Stimulated activated CD4-positive, alpha-beta T cell treated with anti-CD3 and anti-CD28 coated beads, Interleukin-4, amount 100 ng/mL, for 1 hour (primary cell): ENCODE measurements at regions not wholly inside any gene's neighbourhood (a gene's known extent, or its start where the extent isn't known, plus 50 kb on each side); places are given as distances from the start of the nearest gene placed in this dataset.
"Not testable (repeated sequence)": the region's sequence is repeated elsewhere in the genome, so short reads cannot be mapped to it uniquely, and the experiment has no call there.

Experiments
- DNase-seq: peaks from one replicate; pipeline ENCODE4 v3.0.0-alpha.2; 2020

GRCh38 chr2:196284144-196284844 lies 112.9 kb upstream of the STK17B start:
- DNase-seq = no peak

DNA sequence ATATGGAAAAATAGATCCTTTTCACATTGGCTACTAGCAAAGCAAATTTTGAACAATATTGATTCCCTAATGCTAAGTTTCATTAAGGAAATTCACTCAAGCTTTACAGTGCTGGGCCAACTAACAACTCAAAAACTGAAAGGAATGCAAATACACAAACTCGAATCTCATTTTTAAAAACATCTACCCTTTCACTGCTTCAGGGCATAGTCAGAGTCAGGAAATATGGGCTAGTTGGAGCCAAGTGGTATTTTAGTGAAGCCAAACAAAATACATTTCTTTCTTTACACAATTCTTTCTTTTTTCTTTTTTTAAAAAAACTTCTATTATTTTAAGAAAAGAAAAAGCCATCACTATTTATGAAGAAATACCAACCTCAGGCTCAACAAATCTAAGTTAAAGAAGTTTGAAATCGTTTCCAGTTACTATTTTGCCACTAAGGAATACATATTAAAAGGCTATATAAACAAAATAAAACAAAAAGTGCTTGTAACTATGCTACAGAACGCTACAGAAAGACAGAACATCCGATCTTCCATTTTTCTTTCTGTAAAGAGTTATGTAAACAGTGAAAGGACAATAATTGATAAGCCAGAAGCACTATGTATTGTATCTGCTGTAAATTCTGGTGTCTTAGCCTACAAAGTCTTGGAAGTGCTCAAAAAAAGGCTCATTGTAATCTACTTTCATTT lies 113.6 kb upstream of the STK17B start:
- DNase-seq = no peak

- DNase-seq = no peak
Measured at GRCh38 chr2:196286821-196287220, 115.4 kb upstream of the STK17B start.

DNA sequence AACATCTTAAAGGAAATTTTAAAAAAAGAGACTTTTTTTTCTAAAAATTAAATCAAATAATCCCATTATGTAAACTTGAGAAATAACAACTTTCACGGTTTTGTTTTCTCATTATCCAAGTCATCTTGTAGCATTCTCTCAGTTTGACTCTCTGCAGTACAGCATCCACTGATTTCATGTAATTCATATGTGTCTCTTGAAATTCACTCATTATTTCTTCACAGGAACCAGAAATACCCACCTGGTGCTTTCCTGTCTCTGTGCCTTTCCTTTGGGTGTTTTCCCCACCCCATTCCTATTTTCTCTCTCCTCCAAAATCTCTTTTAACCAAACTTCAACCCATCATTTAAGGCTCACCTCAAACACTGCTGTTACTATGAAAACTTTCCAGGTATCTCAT lies 116.1 kb upstream of the STK17B start:
- DNase-seq = no peak

DNA sequence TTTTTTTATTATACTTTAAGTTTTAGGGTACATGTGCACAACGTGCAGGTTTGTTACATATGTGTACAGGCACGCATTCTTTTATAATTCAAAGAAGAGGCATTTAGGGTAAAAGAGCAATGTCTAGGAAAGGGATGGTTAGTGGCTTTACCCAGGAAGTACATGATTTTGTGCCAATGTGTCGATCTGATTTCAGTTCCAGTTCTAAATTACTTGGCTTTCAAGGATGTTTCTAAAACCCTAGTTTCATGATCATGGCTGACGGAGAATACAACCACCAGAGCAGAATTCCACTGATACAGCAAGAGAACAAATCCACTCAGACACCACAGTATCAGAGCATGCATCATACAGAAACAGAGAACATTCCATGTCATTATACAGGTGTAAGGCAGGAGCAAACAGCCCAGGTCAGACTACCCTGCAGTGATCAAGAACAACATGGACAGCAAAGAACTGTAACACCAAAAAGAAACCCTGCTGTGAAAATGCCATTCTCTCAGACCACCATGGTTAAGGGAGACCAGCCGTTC lies 116.7 kb upstream of the STK17B start:
- no peak for DNase-seq

DNA sequence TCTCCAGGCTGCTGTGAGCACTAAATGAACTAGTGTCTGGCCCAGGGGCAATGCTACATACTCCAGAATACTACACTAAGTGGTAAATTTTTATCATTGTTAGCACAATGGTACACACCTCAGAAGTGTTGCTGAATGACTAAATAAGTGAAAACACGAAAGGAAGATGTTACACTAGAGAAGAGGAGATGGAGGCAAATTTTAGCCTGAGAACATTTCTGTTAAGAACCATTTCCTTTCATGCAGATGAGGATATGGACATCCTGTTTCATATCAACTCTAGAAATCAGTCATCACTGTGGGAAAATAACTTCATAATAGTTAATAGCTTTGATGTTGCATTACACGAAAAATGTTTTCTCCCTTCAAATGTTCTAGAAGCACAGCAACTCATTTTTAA lies 117.6 kb upstream of the STK17B start:
- DNase-seq = no peak

- no peak for DNase-seq
Measured at GRCh38 chr2:196290136-196290535, 118.8 kb upstream of the STK17B start.

DNA sequence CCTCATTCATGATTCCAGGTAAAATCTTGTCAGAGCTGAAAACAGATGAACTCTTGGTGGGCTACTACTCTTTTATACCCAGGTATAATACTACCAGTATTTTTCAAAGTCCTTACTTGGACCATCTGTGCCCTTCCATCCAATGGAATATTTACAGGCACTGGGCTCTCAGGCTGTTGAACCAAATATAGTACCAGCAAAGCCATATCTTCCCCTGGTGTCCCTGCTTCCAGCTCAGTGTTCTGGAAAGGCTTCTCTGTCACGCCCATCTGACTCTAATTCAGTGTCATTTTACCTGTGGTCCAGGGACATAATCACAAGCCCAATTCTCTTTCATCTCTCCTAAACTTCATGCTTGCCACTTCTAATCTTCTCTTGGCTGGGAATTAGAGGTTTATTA lies 119.2 kb upstream of the STK17B start:
- no peak for DNase-seq

GRCh38 chr2:196291426-196291825 lies 120.0 kb upstream of the STK17B start:
- no peak for DNase-seq

GRCh38 chr2:196291873-196292800 lies 120.8 kb upstream of the STK17B start:
- no peak for DNase-seq

- no peak for DNase-seq
Measured at GRCh38 chr2:196293751-196294515, 122.6 kb upstream of the STK17B start.

- DNase-seq = no peak
Measured at GRCh38 chr2:196294516-196294909, 123.1 kb upstream of the STK17B start.

- DNase-seq = no peak
Measured at GRCh38 chr2:196295005-196295404, 123.6 kb upstream of the STK17B start.

GRCh38 chr2:196298106-196298723 lies 126.8 kb upstream of the STK17B start:
- not testable (repeated sequence) for DNase-seq

DNA sequence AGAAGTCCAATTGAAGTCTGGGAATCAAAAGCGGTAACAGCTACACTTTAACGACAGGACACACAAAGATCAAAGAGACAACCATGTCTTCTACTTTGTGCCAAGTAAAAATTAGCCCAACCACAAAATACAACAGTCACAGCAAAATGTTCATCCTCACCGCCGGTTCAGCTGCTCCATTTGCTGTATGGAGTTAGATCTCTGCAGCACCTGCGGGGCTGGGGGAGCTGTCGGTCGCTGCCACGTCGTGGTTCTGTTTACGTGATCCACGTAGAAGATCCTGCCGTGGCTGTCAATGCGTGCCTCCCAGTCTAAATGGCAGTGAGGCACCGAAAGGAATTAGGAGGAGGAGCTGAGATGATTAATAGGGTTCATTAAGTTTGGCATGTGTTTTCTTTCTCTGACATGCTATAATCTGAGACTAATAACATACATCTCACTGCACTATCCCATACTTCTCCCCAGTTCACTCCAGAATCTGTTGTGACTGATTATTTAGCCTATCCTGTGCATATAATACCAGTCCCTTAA lies 136.5 kb upstream of the STK17B start:
- no peak for DNase-seq

- DNase-seq = no peak
Measured at GRCh38 chr2:196309691-196310090, 138.3 kb upstream of the STK17B start.

GRCh38 chr2:196314157-196314556 lies 142.8 kb upstream of the STK17B start:
- no peak for DNase-seq

DNA sequence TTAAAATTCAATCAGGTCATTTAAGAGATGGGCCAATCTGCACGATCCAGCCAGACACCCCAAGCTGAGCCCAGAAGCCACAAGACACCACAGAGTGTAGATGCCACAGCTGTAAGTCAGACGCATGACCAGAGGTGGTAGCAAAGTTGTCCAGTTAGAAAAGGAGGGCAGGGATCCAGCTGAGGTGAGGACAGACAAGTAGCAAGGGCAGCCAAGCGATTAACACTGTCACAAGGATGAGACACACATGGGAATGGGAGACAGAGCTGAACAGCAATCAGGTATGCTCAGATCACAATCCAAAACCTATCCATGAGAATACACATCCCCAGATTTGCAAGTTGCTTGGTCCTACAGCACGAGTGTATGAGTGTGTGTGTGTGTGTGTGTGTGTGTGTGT lies 143.4 kb upstream of the STK17B start:
- no peak for DNase-seq

DNA sequence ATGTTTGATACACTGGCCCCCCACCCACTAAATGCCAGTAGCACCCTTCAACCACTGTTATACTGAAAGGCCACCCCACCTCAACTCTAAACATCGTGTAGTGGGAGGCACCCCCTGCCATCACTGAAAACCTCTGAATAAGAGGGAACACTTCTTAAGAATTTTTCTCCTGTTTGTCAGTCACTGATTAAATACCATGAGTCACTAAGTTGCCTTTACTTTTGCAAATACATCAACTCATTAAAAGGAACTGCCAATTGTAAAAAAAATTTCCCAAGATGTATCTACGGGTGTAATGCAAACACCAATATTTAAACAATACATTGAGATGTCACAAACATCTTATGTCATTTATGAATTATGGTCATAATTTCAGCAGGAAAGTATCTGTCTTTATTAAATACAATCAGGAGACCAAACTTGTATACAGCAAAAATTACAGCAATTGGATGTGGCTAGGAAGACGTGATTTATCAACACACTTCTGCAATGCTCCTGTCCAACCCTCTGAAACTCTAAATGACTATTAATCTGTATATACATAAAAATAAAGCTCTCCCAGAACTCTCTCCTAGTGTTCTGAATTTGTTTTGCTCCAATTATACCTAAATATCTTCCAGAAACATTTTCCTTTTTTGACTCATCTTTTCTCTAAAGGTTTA lies 144.1 kb upstream of the STK17B start:
- DNase-seq = no peak

GRCh38 chr2:196316050-196316430 lies 144.7 kb upstream of the STK17B start:
- no peak for DNase-seq
